ACC112 (cell line): ENCODE measurements at regions not wholly inside any gene's neighbourhood (a gene's known extent, or its start where the extent isn't known, plus 50 kb on each side); places are given as distances from the start of the nearest gene placed in this dataset.
"Not testable (repeated sequence)": the region's sequence is repeated elsewhere in the genome, so short reads cannot be mapped to it uniquely, and the experiment has no call there.

Experiments used
- H2AFZ ChIP-seq: fragments of 200-600 bp; sonication (generic); one replicate; pipeline ENCODE4 v1.6.0; 2017; ENCODE audit warnings: antibody characterized with exemption, low read length; ENCODE audit not compliant: unreplicated experiment
- H3K27ac ChIP-seq: fragments of 200-600 bp; sonication (generic); 2 replicates; pipeline ENCODE4 v1.5.1; 2014; ENCODE audit warnings: low read depth, mild to moderate bottlenecking, antibody characterized with exemption, low read length, moderate library complexity
- H3K27me3 ChIP-seq: fragments of 200-600 bp; sonication (generic); 2 replicates; pipeline ENCODE4 v1.6.1; 2014; ENCODE audit warnings: mild to moderate bottlenecking, antibody characterized with exemption, low read length, moderate library complexity, mixed read lengths; ENCODE audit not compliant: insufficient read depth
- H3K36me3 ChIP-seq: fragments of 200-600 bp; sonication (generic); 2 replicates; pipeline ENCODE4 v1.6.1; 2016; ENCODE audit warnings: mild to moderate bottlenecking, antibody characterized with exemption, low read length, moderate library complexity, mixed read lengths; ENCODE audit not compliant: insufficient read depth
- H3K4me1 ChIP-seq: fragments of 200-600 bp; sonication (generic); one replicate; pipeline ENCODE4 v1.6.1; 2016; ENCODE audit warnings: low read length, mixed read lengths; ENCODE audit not compliant: insufficient read depth, unreplicated experiment, control insufficient read depth
- H3K4me3 ChIP-seq: fragments of 200-600 bp; sonication (generic); 2 replicates; pipeline ENCODE4 v1.5.1; 2014; ENCODE audit warnings: mild to moderate bottlenecking, low read depth, low read length
- H3K79me2 ChIP-seq: fragments of 200-600 bp; sonication (generic); one replicate; pipeline ENCODE4 v1.6.0; 2016; ENCODE audit warnings: low read length; ENCODE audit not compliant: control insufficient read depth, unreplicated experiment, insufficient read depth

GRCh38 chr6:37078814-37079213 is 73.4 kb downstream of the FGD2 start:
- Histone ChIP-seq H3K27me3 (no peaks in the 10 kb centered on the region), H3K79me2 (no peaks in the 10 kb centered on the region), H3K27ac (no peak overlapping the region), H3K36me3 (no peaks in the 10 kb centered on the region), H2AFZ (no peak overlapping the region), H3K4me3 (no peak overlapping the region), H3K4me1 (peaks cover 29% of the 10 kb centered on the region)

- no peak overlapping the region for H2AFZ ChIP-seq
- no peaks in the 10 kb centered on the region for H3K79me2 ChIP-seq
- no peak overlapping the region for H3K27ac ChIP-seq
- H3K36me3 ChIP-seq, result no peaks in the 10 kb centered on the region
- no peaks in the 10 kb centered on the region for H3K27me3 ChIP-seq
- no peak overlapping the region for H3K4me3 ChIP-seq
- peaks cover 29% of the 10 kb centered on the region for H3K4me1 ChIP-seq
Observed at GRCh38 chr6:37081042-37081607, 75.7 kb downstream of the FGD2 start.

GRCh38 chr6:37082390-37083130 is 77.1 kb downstream of the FGD2 start:
- H3K4me3 ChIP-seq, result no peak overlapping the region
- H3K27ac ChIP-seq, result no peak overlapping the region
- H3K27me3 ChIP-seq, result no peaks in the 10 kb centered on the region
- no peaks in the 10 kb centered on the region for H3K36me3 ChIP-seq
- no peak overlapping the region for H2AFZ ChIP-seq
- peaks cover 23% of the 10 kb centered on the region for H3K4me1 ChIP-seq
- H3K79me2 ChIP-seq, result no peaks in the 10 kb centered on the region

- no peaks in the 10 kb centered on the region for H3K79me2 ChIP-seq
- no peaks in the 10 kb centered on the region for H3K36me3 ChIP-seq
- no peak overlapping the region for H3K27ac ChIP-seq
- H2AFZ ChIP-seq, result no peak overlapping the region
- H3K4me3 ChIP-seq, result no peak overlapping the region
- no peaks in the 10 kb centered on the region for H3K27me3 ChIP-seq
- peaks cover 14% of the 10 kb centered on the region for H3K4me1 ChIP-seq
Observed at GRCh38 chr6:37083243-37084138, 78.0 kb downstream of the FGD2 start.

GRCh38 chr6:37084665-37085064 is 79.2 kb downstream of the FGD2 start:
- H2AFZ ChIP-seq, H3K79me2 ChIP-seq, H3K27me3 ChIP-seq, H3K4me1 ChIP-seq, H3K27ac ChIP-seq, H3K36me3 ChIP-seq, H3K4me3 ChIP-seq: not testable (repeated sequence)

GRCh38 chr6:37085198-37085597 is 79.7 kb downstream of the FGD2 start:
- H3K4me1 ChIP-seq, result peaks cover 7% of the 10 kb centered on the region
- no peaks in the 10 kb centered on the region for H3K79me2 ChIP-seq
- no peak overlapping the region for H2AFZ ChIP-seq
- H3K36me3 ChIP-seq, result no peaks in the 10 kb centered on the region
- no peak overlapping the region for H3K27ac ChIP-seq
- no peak overlapping the region for H3K4me3 ChIP-seq
- H3K27me3 ChIP-seq, result no peaks in the 10 kb centered on the region

- H3K4me1 ChIP-seq, result no peaks in the 10 kb centered on the region
- no peaks in the 10 kb centered on the region for H3K27me3 ChIP-seq
- H3K27ac ChIP-seq, result no peak overlapping the region
- H3K4me3 ChIP-seq, result no peak overlapping the region
- no peaks in the 10 kb centered on the region for H3K79me2 ChIP-seq
- H2AFZ ChIP-seq, result no peak overlapping the region
- H3K36me3 ChIP-seq, result no peaks in the 10 kb centered on the region
Observed at GRCh38 chr6:37088897-37089296, 81.1 kb upstream of the PIM1 start.

- Histone ChIP-seq H3K4me3 (no peak overlapping the region), H3K27me3 (no peaks in the 10 kb centered on the region), H3K4me1 (no peaks in the 10 kb centered on the region), H2AFZ (no peak overlapping the region), H3K36me3 (no peaks in the 10 kb centered on the region), H3K27ac (no peak overlapping the region), H3K79me2 (no peaks in the 10 kb centered on the region)
Observed at GRCh38 chr6:37089783-37090182, 80.2 kb upstream of the PIM1 start.

- H3K4me1 ChIP-seq, H3K27me3 ChIP-seq, H3K27ac ChIP-seq, H3K79me2 ChIP-seq, H3K4me3 ChIP-seq, H3K36me3 ChIP-seq, H2AFZ ChIP-seq: not testable (repeated sequence)
Observed at GRCh38 chr6:37091104-37091503, 78.8 kb upstream of the PIM1 start.

- H3K36me3 ChIP-seq, H3K27ac ChIP-seq, H2AFZ ChIP-seq, H3K79me2 ChIP-seq, H3K4me1 ChIP-seq, H3K4me3 ChIP-seq, H3K27me3 ChIP-seq: not testable (repeated sequence)
Observed at GRCh38 chr6:37091586-37091985, 78.4 kb upstream of the PIM1 start.
